C4-2B (cell line): ENCODE measurements at regions not wholly inside any gene's neighbourhood (a gene's known extent, or its start where the extent isn't known, plus 50 kb on each side); places are given as distances from the start of the nearest gene placed in this dataset.

Source experiments
- H3K27ac ChIP-seq: fragments of 450-650 bp; 2 replicates; pipeline ENCODE4 v1.5.1; 2017
- ZFX ChIP-seq: fragments of 450-650 bp; IDR thresholded peaks from 2 replicates; pipeline ENCODE4 v1.6.1; 2017
- TF ChIP-seq, protein P1 (sequence below): fragments of 450-650 bp; conservative IDR thresholded peaks from 2 replicates; pipeline ENCODE4 v1.5.1; 2017; ENCODE audit warnings: mild to moderate bottlenecking

DNA sequence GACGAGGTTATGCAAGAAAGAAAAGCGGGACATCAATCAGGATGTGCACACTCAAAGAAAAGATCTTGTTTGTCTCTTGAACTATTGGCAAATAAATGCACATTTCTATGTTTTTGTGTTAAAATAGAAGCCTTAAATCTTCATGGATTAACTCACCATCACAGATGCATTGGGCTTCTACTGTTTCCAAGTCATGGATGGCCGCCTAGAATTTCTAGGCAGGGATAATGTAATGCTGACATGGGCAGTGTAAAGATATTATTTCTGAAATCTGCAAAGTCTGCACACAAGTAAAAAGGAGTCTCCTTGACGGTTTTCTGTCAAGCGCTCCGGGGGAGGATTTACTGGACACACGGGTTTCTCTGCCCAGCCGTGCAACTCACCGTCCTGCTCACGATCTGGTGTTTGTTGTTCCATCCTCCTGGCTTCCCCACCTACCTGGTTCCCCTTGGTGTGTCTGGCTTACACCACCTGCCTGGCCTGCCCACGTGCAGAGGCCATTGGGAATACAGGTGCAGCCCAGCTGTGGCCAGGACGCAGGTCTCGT is 103.3 kb upstream of the FZD10 start:
- no peak for TF ChIP-seq ZFX
- TF ChIP-seq, protein P1, sequence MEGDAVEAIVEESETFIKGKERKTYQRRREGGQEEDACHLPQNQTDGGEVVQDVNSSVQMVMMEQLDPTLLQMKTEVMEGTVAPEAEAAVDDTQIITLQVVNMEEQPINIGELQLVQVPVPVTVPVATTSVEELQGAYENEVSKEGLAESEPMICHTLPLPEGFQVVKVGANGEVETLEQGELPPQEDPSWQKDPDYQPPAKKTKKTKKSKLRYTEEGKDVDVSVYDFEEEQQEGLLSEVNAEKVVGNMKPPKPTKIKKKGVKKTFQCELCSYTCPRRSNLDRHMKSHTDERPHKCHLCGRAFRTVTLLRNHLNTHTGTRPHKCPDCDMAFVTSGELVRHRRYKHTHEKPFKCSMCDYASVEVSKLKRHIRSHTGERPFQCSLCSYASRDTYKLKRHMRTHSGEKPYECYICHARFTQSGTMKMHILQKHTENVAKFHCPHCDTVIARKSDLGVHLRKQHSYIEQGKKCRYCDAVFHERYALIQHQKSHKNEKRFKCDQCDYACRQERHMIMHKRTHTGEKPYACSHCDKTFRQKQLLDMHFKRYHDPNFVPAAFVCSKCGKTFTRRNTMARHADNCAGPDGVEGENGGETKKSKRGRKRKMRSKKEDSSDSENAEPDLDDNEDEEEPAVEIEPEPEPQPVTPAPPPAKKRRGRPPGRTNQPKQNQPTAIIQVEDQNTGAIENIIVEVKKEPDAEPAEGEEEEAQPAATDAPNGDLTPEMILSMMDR = no peak
- H3K27ac ChIP-seq = no peak overlapping the region

- H3K27ac ChIP-seq = no peak overlapping the region
- no peak for TF ChIP-seq ZFX
- TF ChIP-seq, protein P1 = no peak
Measured at GRCh38 chr12:130063866-130064265, 98.4 kb upstream of the FZD10 start.

GRCh38 chr12:130064999-130065398 is 97.3 kb upstream of the FZD10 start:
- no peak for TF ChIP-seq ZFX
- TF ChIP-seq, protein P1 = no peak
- no peak overlapping the region for H3K27ac ChIP-seq

DNA sequence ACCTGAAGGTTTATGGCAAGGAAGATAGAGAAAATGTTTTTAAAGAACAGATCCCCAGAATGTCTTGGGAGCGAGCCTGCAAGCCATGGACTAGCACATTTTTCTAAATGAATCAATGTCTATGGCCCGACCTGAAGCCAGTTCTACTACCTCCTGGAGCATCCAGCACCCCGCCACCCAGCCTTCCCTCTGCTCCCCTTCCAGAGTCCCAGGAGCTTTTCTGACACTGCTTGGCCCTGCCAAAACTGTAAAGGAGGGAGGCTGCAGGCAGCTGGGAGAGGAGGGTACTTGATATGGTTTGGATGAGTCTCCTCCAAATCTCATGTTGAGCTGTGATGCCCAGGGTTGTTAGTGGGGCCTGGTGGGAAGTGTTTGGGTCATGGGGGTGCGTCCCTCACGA is 95.5 kb upstream of the FZD10 start:
- H3K27ac ChIP-seq = no peak overlapping the region

DNA sequence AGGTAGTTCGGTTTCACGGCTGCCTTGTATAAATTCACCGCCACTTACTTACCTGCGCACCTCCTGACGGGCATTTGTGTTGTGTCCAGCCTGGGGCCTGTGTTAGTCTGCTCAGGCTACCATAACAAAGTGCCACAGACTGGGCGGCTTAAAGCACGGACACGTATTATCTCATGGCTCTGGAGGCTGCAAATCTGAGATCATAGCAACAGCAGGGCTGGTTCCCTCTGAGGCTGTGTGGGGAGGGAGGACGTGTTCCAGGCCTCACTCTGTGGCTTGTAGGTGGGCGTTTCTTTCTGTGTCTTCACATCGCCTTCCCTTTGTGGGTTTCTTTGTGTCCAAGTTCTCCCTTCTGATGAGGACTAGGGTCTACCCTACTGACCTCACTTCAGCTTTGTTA is 93.5 kb upstream of the FZD10 start:
- no peak overlapping the region for H3K27ac ChIP-seq

More for the DNA sequence above, 95.5 kb upstream of the FZD10 start:
- TF ChIP-seq, protein P1 = no peak
- TF ChIP-seq ZFX = no peak

GRCh38 chr12:130070126-130070611 is 92.1 kb upstream of the FZD10 start:
- TF ChIP-seq, protein P1 = no peak
- TF ChIP-seq ZFX = no peak
- no peak overlapping the region for H3K27ac ChIP-seq

More for the DNA sequence above, 93.5 kb upstream of the FZD10 start:
- no peak for TF ChIP-seq ZFX
- TF ChIP-seq, protein P1 = no peak

DNA sequence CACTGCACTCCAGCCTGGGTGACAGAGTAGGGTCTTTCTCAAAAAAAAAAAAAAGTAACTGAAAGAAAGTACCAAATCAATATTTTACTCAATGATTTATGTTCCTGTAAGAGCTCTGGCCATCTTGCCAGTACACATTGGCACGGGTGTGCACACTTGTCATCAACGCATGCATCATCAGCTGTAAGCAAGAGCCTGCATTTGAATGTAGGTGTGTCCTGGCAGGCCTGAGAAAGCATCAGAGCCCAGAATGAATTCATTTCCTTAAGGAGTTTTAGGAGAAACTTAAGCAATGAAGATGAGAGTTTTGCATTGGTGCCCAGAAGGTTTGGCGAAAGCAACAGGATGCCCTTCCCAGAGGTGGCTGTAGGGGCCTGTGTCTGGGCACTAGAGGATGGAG is 88.5 kb upstream of the FZD10 start:
- no peak overlapping the region for H3K27ac ChIP-seq
- no peak for TF ChIP-seq ZFX
- TF ChIP-seq, protein P1 = no peak
